ENCODE measurements at regions not wholly inside any gene's neighbourhood (a gene's known extent, or its start where the extent isn't known, plus 50 kb on each side); places are given as distances from the start of the nearest gene placed in this dataset.

DNA sequence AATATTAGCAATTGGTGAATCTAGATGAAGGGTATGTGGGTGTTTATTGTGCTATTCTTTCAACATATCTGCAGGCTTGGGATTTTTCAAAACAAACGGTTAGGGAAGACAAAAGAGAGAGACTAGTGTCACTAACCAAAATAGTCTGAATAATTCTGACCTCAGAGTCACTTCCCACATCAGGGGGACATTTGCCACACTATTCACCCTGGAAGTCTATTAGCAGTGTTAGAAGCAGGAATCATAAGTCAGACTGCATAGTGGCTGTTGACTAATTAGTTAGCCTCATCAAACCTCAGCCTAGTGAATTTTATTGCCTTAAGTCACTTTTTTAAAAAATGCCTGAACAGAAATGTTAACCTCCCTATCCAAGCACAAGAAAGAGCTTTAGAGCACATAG is 169.2 kb upstream of the RGMB start:
- no peak for DNase-seq (ENCODE audit: low read depth)
- TF ChIP-seq, protein P1, sequence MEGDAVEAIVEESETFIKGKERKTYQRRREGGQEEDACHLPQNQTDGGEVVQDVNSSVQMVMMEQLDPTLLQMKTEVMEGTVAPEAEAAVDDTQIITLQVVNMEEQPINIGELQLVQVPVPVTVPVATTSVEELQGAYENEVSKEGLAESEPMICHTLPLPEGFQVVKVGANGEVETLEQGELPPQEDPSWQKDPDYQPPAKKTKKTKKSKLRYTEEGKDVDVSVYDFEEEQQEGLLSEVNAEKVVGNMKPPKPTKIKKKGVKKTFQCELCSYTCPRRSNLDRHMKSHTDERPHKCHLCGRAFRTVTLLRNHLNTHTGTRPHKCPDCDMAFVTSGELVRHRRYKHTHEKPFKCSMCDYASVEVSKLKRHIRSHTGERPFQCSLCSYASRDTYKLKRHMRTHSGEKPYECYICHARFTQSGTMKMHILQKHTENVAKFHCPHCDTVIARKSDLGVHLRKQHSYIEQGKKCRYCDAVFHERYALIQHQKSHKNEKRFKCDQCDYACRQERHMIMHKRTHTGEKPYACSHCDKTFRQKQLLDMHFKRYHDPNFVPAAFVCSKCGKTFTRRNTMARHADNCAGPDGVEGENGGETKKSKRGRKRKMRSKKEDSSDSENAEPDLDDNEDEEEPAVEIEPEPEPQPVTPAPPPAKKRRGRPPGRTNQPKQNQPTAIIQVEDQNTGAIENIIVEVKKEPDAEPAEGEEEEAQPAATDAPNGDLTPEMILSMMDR (IDR thresholded peaks at IDR 0.05; ENCODE audit: low read length, missing control alignments), result no peak
- H3K4me3 ChIP-seq (replicated peaks; ENCODE audit: low read depth, low read length), result no peak overlapping the region

DNA sequence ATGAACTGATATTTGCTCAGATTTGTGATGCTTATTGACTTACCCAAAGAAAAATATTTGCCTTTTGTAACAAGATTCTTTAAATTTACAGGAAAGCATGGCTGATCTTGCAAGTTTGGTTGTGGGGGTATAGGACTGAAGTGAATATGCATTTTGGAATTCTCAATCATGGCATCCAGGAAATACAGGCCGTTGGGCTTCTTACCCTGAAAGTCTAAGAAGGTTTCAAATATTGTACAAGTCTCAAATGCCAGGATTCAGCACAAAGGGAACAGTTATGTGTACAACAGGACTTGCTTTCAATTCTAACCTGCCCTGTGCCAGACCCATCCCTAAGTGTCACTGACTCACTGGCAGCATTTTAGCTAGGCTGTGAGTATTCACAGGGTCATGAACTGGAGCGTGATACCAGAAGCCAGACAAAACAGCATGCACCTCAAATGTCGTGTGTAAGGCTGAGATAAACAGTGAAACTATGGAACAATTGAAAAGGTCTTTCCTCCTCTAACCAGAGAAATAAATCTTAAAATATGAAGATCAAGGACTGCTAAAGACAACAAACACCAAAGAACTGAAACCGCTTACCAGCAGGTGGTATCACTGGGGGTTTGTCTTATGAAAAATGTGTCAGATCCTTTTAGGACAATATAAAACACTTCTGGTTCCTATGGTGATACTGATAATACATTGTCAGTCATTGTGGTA is 168.6 kb upstream of the RGMB start:
- no peak overlapping the region for H3K4me3 ChIP-seq (replicated peaks; ENCODE audit: low read depth, low read length)
- TF ChIP-seq, protein P1 (IDR thresholded peaks at IDR 0.05; ENCODE audit: low read length, missing control alignments), result no peak
- no peak for DNase-seq (ENCODE audit: low read depth)

DNA sequence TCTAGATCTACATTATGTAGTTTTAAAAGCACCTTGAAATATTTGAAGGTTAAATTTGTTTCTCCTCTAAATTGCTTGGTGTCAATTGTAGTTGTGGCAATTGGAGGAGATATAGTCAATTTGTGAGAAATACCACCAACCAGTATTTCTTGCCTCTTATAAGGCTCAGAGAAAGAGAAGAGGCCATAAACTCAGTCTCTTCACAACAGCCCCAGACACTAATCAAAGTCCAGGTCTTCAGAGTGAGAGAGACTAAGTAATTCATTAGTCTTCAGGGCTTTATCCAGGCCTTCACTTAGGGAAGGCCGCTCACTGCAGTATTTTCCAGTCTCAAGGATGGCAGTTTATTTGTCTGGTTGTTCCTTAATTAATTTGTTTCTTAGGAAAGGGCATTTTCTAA is 168.0 kb upstream of the RGMB start:
- H3K4me3 ChIP-seq (replicated peaks; ENCODE audit: low read depth, low read length), result no peak overlapping the region
- DNase-seq (ENCODE audit: low read depth), result no peak
- TF ChIP-seq, protein P1 (IDR thresholded peaks at IDR 0.05; ENCODE audit: low read length, missing control alignments), result no peak

DNA sequence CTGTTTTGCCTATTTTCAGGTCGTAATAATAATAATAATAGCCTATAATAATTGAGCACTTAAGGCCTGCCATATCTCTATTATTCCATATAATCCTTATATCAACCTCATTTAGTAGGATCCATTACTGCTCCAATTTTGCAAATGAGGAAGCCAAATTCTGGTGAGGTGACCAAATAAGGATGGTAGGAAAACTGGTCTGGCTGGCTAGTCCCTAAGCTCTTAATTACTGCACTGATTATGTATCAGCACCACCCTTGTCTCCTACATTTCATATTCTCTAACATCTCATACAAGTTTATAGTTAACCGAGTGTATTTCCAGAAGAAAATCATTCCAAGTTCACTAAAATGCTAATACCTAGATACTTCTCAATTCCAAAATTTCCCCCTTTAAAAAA is 166.5 kb upstream of the RGMB start:
- H3K4me3 ChIP-seq (replicated peaks; ENCODE audit: low read depth, low read length), result no peak overlapping the region
- TF ChIP-seq, protein P1 (IDR thresholded peaks at IDR 0.05; ENCODE audit: low read length, missing control alignments), result no peak
- no peak for DNase-seq (ENCODE audit: low read depth)

DNA sequence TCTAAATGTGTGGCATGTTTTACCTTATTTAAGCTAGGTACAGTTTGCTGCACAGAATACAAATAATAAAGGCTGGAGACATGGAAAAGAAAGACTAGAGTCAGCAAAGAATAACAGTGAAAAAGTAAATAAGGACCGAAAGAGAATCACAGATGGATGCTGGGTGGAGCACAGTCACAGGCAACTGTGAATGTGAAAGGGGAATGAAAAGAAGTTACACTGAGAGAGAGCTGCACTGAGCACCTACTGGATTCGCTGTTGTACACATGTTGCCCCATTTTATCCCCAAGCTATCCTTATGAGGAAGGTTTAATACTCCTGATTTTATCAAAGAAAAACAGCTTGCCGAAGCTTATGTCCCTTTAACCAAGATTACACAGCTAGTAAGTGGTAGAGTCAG is 165.4 kb upstream of the RGMB start:
- TF ChIP-seq, protein P1 (IDR thresholded peaks at IDR 0.05; ENCODE audit: low read length, missing control alignments), result no peak
- no peak for DNase-seq (ENCODE audit: low read depth)
- no peak overlapping the region for H3K4me3 ChIP-seq (replicated peaks; ENCODE audit: low read depth, low read length)

DNA sequence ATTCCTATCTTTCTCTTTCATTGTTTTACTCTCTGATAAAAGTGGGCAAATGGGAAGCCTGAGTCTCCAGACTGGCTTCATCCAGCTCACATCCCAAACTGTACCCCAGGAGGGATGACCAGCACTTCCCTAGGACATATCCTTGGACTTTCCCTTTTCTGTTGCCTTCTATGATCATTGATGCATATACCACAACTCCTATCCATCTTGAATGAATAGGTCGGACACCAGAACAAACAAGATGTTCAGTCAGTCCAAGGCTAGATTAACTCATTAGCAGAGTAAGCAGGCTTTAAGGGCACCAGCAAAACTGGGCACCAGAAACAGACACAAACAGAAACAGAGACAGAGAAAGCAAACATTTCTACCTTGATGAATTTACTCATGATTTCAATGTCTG is 159.1 kb upstream of the RGMB start:
- TF ChIP-seq, protein P1 (IDR thresholded peaks at IDR 0.05; ENCODE audit: low read length, missing control alignments), result no peak
- no peak overlapping the region for H3K4me3 ChIP-seq (replicated peaks; ENCODE audit: low read depth, low read length)
- DNase-seq (ENCODE audit: low read depth), result no peak

DNA sequence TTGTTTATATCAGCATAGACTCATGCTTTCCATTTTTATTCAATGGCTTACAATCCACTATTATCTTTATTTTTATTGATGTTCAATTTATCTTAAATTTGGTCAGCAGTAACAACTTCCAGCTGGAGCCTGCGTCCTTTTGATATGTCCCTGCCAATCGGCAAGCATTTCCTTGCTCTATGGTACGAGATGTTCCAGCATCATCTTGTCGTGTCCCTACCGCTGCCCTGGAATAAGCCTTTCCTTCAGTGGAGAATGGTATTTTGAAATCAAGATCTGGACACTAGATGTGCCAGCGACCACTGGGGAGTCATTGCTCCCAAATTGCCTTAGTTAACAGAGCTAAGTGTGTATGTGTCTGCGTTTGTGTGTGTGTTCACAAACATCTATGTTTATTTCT is 151.6 kb upstream of the RGMB start:
- TF ChIP-seq, protein P1 (IDR thresholded peaks at IDR 0.05; ENCODE audit: low read length, missing control alignments), result no peak
- no peak overlapping the region for H3K4me3 ChIP-seq (replicated peaks; ENCODE audit: low read depth, low read length)
- DNase-seq (ENCODE audit: low read depth), result no peak

Data from fibroblast of pulmonary artery (primary cell).